ENCODE measurements at regions not wholly inside any gene's neighbourhood (a gene's known extent, or its start where the extent isn't known, plus 50 kb on each side); places are given as distances from the start of the nearest gene placed in this dataset.

DNA sequence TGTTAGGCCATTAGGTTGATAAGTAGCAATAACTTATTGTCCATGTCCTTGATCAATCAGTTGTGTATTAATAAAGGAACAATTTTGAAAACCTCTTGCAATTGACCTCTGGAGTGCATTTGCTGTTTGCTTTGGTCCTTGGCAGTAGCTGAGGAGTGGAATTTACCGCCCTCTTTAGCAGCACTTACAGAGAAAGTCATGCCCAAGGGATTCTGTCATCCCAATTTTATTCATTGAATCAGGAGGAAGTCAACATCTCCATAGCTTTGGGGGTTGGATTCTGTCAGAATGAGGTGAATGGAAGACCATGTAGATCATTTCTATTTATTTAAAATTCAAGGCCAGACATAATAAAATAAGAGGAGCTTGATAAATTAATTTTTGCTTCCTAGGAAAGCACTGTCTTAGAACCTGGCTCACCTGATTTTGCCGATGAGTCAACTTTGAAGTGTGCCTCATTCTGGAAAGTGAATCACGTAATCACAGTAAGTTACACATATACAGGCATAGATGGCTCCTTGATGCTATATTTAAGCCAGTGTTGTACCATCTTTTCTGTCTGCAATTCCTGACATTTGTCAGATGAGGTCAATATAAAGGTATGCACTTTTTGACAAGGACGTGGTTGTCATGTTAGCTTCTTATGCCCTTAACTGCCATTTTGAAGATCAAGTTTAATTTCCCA lies 128.7 kb upstream of the MLIP start:
- Histone ChIP-seq H3K27ac (no peak overlapping the region), H3K27me3 (no peaks in the 10 kb centered on the region), H3K4me1 (ENCODE audit: insufficient read depth) (no peaks in the 10 kb centered on the region), H3K4me3 (no peak overlapping the region), H3K9me3 (no peaks in the 10 kb centered on the region), H3K36me3 (no peaks in the 10 kb centered on the region)
- no peak for DNase-seq
- no peak for TF ChIP-seq EP300 (IDR thresholded peaks at IDR 0.05)
- no peak for TF ChIP-seq CTCF (IDR thresholded peaks at IDR 0.05)
- TF ChIP-seq POLR2A (IDR thresholded peaks at IDR 0.05) = no peak
- 79 to 96% (median 93%) methylated on average over 4 of the region's 4 CpGs for WGBS, 3 donors
- intact Hi-C loops (cut with DNase I) = no loop called here

DNA sequence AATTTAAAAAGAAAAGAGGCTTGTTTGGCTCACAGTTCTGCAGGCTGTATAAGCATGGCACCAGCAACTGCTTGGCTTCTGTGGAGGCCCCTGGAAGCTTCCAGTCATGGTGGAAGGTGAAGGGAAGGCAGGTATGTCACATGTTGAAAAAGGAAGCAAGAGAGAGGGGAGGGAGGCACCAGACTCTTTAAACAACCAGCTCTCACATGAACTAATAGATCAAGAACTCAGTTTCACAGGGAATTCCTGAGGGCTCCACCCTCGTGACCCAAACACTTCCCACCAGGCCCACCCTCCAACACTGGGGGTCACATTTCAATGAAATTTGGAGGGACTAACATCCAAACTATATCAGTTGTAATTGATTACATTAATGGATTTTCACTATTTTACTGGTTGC lies 127.9 kb upstream of the MLIP start:
- WGBS, 3 donors = 0 to 88% (median 39%) methylated on average over 1 of the region's 1 CpG

DNA sequence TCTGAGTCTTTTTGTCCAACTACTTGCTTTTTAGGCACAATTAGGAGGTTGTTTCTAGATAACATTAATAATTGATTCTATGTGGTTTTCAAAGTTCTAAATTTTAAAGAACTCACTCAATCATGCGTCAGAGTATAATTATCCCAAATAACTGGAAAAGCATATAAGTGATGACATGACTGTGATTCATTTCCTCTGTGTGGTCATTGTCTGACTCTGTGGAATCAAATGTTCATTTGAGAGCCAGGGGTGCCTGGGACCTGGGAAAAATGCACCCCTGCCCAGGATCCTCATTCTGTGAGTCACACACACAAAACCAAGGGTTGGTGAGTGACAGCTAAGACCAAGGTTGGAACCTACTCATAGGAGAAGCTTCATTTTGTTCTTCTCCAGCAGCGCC lies 127.1 kb upstream of the MLIP start:
- TF ChIP-seq POLR2A (IDR thresholded peaks at IDR 0.05) (no peak), CTCF (IDR thresholded peaks at IDR 0.05) (no peak), EP300 (IDR thresholded peaks at IDR 0.05) (no peak)
- DNase-seq = no peak
- Histone ChIP-seq H3K27me3 (no peaks in the 10 kb centered on the region), H3K27ac (no peak overlapping the region), H3K36me3 (no peaks in the 10 kb centered on the region), H3K4me3 (no peak overlapping the region), H3K4me1 (ENCODE audit: insufficient read depth) (no peaks in the 10 kb centered on the region), H3K9me3 (no peaks in the 10 kb centered on the region)
- intact Hi-C loops (cut with DNase I) = no loop called here
- 74 to 87% (median 82%) methylated on average over 2 of the region's 2 CpGs for WGBS, 3 donors

More for the DNA sequence above, 127.9 kb upstream of the MLIP start:
- TF ChIP-seq CTCF (IDR thresholded peaks at IDR 0.05) (no peak), POLR2A (IDR thresholded peaks at IDR 0.05) (no peak), EP300 (IDR thresholded peaks at IDR 0.05) (no peak)
- Histone ChIP-seq H3K4me3 (no peak overlapping the region), H3K27me3 (no peaks in the 10 kb centered on the region), H3K27ac (no peak overlapping the region), H3K36me3 (no peaks in the 10 kb centered on the region), H3K9me3 (no peaks in the 10 kb centered on the region), H3K4me1 (ENCODE audit: insufficient read depth) (no peaks in the 10 kb centered on the region)
- intact Hi-C loops (cut with DNase I) = no loop called here
- no peak for DNase-seq

DNA sequence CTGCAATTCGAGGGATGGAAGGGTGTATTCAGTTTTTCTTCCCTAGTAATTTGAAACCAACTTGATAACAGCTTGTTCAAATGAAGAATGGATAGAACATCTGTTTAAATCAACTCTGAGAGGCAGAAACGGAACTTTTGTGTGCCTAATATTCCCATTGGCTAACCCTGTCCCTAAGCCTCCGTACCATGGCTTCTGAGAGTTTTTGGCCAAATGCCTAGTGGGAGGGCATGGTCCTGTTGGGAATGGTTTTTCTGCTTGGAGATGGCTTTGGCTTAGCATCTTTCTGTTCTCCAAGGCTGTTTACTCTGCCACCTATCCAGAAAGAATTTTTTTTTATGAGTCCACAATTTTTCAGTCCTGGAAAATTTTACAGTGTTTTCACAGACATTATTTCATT lies 126.7 kb upstream of the MLIP start:
- H3K27me3 ChIP-seq = no peaks in the 10 kb centered on the region
- intact Hi-C loops (cut with DNase I) = no loop called here
- TF ChIP-seq EP300 (IDR thresholded peaks at IDR 0.05) = no peak
- no peak for TF ChIP-seq CTCF (IDR thresholded peaks at IDR 0.05)
- no peak for TF ChIP-seq POLR2A (IDR thresholded peaks at IDR 0.05)
- no peaks in the 10 kb centered on the region for H3K9me3 ChIP-seq
- H3K36me3 ChIP-seq = no peaks in the 10 kb centered on the region
- H3K4me1 ChIP-seq (ENCODE audit: insufficient read depth) = no peaks in the 10 kb centered on the region
- no peak for DNase-seq
- no peak overlapping the region for H3K27ac ChIP-seq
- no peak overlapping the region for H3K4me3 ChIP-seq
- WGBS, 3 donors = 20 to 32% (median 31%) methylated on average over 3 of the region's 3 CpGs
